ENCODE measurements at regions not wholly inside any gene's neighbourhood (a gene's known extent, or its start where the extent isn't known, plus 50 kb on each side); places are given as distances from the start of the nearest gene placed in this dataset.

GRCh38 chr3:192042116-192042515 lies 581.2 kb downstream of the PYDC2 start:
- TF ChIP-seq YY1 (IDR thresholded peaks at IDR 0.05; ENCODE audit: insufficient read depth, insufficient read length) (no peak), ZNF274 (IDR thresholded peaks at IDR 0.05; ENCODE audit: low read depth, low read length) (no peak), SUZ12 (IDR thresholded peaks at IDR 0.05; ENCODE audit: extremely low read depth, insufficient read depth, insufficient read length) (no peak)

All from NT2/D1 (cell line).